Naive thymus-derived CD8-positive, alpha-beta T cell (primary cell): ENCODE measurements at regions not wholly inside any gene's neighbourhood (a gene's known extent, or its start where the extent isn't known, plus 50 kb on each side); places are given as distances from the start of the nearest gene placed in this dataset.

ENCODE experiments used
- ATAC-seq, 2 donors: fragments of 150-1000 bp; cut with Tn5 transposase in 1 of 2; sonication (Bioruptor Pico), chemical (Tn5 transposase) in 1 of 2; 1 replicate in 1 of 2; 2 replicates in 1 of 2; pipeline ENCODE4 v1.10.0; 2021; ENCODE audit warnings: mild to moderate bottlenecking in 2 of 2, moderate library complexity in 2 of 2
- POLR2A ChIA-PET: fragments of 350-600 bp; sonication (Branson Sonifier 250); formaldehyde crosslinking; loops from one replicate; lab custom pipeline; 2021; ENCODE audit warnings: antibody characterized with exemption; lab: Charles Lee
- DNase-seq, 10 donors: peaks; one replicate each; pipeline versions ENCODE4 v3.0.0 to v3.0.0-alpha.2; 2020 to 2022
- H3K27ac Mint-ChIP-seq, 10 donors: one replicate each; pipeline ENCODE4 v1.8.0; 2020 to 2022; ENCODE audit warnings: mild to moderate bottlenecking in 10 of 10, mixed read lengths in 10 of 10, moderate library complexity in 4 of 10, inconsistent platforms in 1 of 10
- H3K27me3 Mint-ChIP-seq, 5 donors: one replicate each; pipeline ENCODE4 v1.8.0; 2021 to 2022; ENCODE audit warnings: mixed read lengths in 5 of 5
- H3K36me3 Mint-ChIP-seq, 3 donors: one replicate each; pipeline ENCODE4 v1.8.0; 2020 to 2022; ENCODE audit warnings: mixed read lengths in 3 of 3, mild to moderate bottlenecking in 2 of 3, inconsistent platforms in 1 of 3
- H3K4me1 Mint-ChIP-seq, 4 donors: one replicate each; pipeline ENCODE4 v1.8.0; 2021 to 2022; ENCODE audit warnings: mixed read lengths in 4 of 4
- H3K4me3 Mint-ChIP-seq, 10 donors: one replicate each; pipeline ENCODE4 v1.8.0; 2020 to 2022; ENCODE audit warnings: mild to moderate bottlenecking in 10 of 10, mixed read lengths in 10 of 10, moderate library complexity in 6 of 10, inconsistent platforms in 1 of 10
- H3K9me3 Mint-ChIP-seq, 9 donors: one replicate each; pipeline ENCODE4 v1.8.0; 2020 to 2022; ENCODE audit warnings: mixed read lengths in 9 of 9, mild to moderate bottlenecking in 3 of 9, inconsistent platforms in 1 of 9, moderate library complexity in 1 of 9

DNA sequence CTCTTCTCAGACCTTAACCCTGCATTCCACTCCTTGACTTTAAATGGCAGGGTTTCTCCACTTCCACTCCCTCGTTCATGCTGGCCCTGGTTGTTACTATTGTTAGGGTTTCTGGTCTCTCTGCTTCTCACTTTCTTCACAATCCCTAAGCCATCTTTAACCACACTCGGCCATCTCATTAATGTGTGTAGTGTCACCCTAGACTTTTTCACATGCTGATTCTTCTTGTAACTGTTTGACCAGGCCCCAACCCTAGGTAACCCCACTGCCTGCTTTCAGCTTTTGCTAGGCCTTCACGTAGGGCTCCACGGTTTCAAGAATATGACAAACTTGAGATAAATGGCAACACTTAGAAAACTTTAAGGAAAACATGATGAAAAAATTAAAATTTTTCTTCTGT, 195.1 kb downstream of the IPO8 start:
- no peaks in the 10 kb centered on the region for H3K36me3 Mint-ChIP-seq
- H3K4me1 Mint-ChIP-seq, result no peaks in the 10 kb centered on the region
- H3K27ac Mint-ChIP-seq, result no peak overlapping the region
- no peak for ATAC-seq
- H3K27me3 Mint-ChIP-seq, result peaks cover 0 to 1% (median 0%) of the 10 kb centered on the region in 5 donors
- peaks cover 0 to 2% (median 0%) of the 10 kb centered on the region in 9 donors for H3K9me3 Mint-ChIP-seq
- H3K4me3 Mint-ChIP-seq, result no peak overlapping the region
- DNase-seq, result no peak
- POLR2A ChIA-PET, result no interaction called here

DNA sequence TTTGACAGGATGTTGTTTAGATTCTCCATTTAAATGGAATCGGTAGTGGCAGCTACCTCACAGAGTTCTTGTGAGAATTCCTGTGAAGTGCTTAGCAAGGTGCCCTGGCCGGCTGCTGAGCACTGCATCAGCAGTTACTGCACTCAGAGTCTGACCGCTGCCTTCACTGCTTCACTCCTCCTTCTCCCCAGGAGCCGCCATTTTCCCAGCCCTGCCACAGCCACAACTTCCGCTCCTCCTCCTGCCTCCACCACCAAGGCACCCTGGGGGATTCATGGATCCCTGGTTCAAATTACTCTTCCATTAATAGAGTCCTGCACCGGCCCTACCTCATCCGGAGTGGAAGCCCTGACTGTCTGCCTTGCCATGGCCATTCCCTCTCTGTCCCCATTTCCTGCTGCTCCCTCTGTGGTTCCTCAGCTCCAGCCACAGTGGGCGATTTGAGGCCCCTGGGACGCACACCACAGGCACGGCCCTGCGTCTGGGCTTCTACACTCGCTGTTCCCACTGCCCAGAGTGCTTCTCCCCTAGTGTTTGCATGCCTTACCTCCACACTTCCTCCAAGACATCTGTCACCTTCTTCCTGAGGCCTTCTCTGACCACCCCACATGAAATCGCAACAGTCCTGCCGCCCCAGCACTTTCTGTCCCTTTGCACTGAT, 210.3 kb downstream of the IPO8 start:
- ATAC-seq, result no peak
- H3K27me3 Mint-ChIP-seq, result peaks cover 1 to 12% (median 7%) of the 10 kb centered on the region in 5 donors
- peaks cover 0 to 2% (median 0%) of the 10 kb centered on the region in 4 donors for H3K4me1 Mint-ChIP-seq
- no peaks in the 10 kb centered on the region for H3K36me3 Mint-ChIP-seq
- POLR2A ChIA-PET, result no interaction called here
- no peak for DNase-seq
- H3K4me3 Mint-ChIP-seq, result no peak overlapping the region
- no peak overlapping the region for H3K27ac Mint-ChIP-seq
- H3K9me3 Mint-ChIP-seq, result no peaks in the 10 kb centered on the region

DNA sequence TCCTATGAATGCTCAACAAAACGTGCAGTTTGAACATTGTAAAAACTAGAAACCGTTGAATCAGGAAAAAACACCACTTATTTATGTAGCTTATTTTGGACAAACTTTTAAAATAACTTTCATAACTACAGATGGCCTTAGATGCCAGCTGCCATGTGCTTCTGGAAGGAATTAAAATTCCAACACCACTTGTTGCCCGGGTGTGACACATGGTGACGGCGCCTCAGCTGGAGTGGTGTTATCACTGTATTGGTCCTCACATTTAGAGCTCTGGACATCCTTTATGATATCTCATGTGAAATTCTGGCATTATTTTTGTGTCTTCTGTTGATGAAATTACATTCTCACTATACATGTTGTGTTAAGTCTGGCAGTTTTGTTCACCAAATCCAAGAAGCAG, 211.0 kb downstream of the IPO8 start:
- Mint-ChIP-seq H3K27ac (no peak overlapping the region), H3K9me3 (no peaks in the 10 kb centered on the region), H3K4me1 (peaks cover 0 to 2% (median 0%) of the 10 kb centered on the region in 4 donors), H3K27me3 (peaks cover 1 to 12% (median 7%) of the 10 kb centered on the region in 5 donors), H3K4me3 (no peak overlapping the region), H3K36me3 (no peaks in the 10 kb centered on the region)
- DNase-seq, result no peak
- ATAC-seq, result no peak
- POLR2A ChIA-PET, result no interaction called here

DNA sequence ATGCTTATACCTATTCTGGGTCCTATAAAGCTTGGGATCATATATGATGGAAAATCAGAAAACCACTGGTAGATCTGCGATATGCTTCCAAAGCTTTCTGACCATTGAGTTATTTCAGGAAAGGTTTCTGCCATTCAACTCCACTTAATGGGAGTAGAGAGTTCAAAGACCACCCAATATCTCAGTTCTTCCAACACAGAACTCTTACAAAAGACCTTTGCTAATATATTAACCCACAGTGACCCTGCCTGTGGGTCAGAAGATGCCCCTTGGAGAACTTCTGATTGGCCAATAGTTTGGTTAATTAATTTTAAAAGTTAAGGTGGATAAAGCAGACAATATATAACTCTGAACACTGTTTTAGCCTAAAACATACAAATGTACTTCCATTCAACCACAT, 213.0 kb downstream of the IPO8 start:
- DNase-seq (no peak), ATAC-seq (no peak)

DNA sequence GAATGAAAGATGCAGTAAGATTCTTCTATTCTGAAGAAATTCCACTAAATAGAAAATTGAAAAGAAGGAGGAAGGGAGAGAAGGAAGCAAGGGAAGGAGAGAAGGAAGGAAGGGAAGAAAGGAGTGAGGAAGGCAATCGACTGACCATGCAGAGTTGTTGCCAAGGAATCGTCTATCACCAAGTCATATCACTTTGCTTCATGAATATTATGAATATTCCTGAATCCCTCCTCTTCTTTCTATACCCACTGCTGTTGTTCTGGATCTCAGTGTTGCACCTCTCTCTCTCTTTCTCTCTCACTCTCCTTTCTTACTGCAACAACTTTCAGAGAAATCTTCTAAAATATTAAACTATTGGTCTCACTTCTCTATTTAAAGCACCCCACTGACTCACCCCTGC, 222.4 kb downstream of the IPO8 start:
- POLR2A ChIA-PET, result no interaction called here
- Mint-ChIP-seq H3K4me3 (no peak overlapping the region), H3K36me3 (peaks cover 0 to 4% (median 0%) of the 10 kb centered on the region in 3 donors), H3K27me3 (peaks cover 6 to 22% (median 7%) of the 10 kb centered on the region in 5 donors), H3K9me3 (peaks cover 0 to 23% (median 6%) of the 10 kb centered on the region in 9 donors), H3K27ac (no peak overlapping the region), H3K4me1 (no peaks in the 10 kb centered on the region)
- no peak for ATAC-seq
- DNase-seq, result no peak

More for the DNA sequence above, 213.0 kb downstream of the IPO8 start:
- peaks cover 0 to 3% (median 0%) of the 10 kb centered on the region in 9 donors for H3K9me3 Mint-ChIP-seq
- H3K27ac Mint-ChIP-seq, result no peak overlapping the region
- no peaks in the 10 kb centered on the region for H3K36me3 Mint-ChIP-seq
- H3K27me3 Mint-ChIP-seq, result peaks cover 1 to 12% (median 7%) of the 10 kb centered on the region in 5 donors
- no peak overlapping the region for H3K4me3 Mint-ChIP-seq
- POLR2A ChIA-PET, result no interaction called here
- peaks cover 0 to 2% (median 0%) of the 10 kb centered on the region in 4 donors for H3K4me1 Mint-ChIP-seq

DNA sequence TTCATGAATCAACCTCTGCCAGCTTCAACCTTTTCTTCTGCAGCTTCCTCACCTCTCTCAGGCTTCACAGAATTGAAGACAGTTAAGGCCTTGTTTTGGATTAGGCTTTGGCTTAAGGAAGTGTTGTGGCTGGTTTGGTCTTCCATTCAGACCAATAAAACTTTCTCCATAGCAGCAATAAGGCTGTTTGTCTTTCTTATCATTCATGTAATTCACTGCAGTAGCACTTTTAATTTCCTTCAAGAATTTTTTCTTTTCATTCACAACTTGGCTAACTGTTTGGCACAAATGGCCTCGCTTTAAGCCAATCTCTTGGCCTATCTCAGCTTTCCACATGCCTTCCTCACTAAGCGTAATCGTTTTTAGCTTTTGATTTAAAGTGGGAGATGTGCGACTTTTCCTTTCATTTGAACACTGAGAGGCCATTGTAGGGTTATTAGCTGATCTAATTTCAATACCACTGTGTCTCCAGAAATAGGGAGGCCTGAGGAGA, 229.5 kb downstream of the IPO8 start:
- no peaks in the 10 kb centered on the region for H3K4me1 Mint-ChIP-seq
- H3K27me3 Mint-ChIP-seq, result peaks cover 0 to 3% (median under 1%) of the 10 kb centered on the region in 5 donors
- H3K36me3 Mint-ChIP-seq, result no peaks in the 10 kb centered on the region
- DNase-seq (no peak), ATAC-seq (no peak)
- POLR2A ChIA-PET, result no interaction called here
- H3K4me3 Mint-ChIP-seq, result no peak overlapping the region
- H3K27ac Mint-ChIP-seq, result no peak overlapping the region
- H3K9me3 Mint-ChIP-seq, result peaks cover 0 to 12% (median 0%) of the 10 kb centered on the region in 9 donors

DNA sequence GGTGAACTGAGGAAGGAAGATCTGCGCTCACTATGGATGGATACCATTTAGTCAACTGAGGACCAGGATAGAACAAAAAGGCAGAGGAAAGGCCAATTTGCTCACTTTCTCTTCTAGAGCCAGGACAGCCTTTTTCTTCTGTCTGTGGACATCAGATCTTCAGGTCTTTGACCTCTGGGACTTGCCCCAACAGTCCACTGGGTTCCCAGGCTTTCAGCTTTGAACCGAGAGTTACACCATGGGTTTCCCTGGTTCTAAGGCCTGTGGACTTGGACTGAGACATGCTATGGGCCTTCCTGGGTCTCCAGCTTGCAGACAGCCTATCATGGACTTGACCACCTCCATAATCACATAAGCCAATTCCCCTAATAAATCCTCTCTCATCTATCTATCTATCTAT, 232.0 kb downstream of the IPO8 start:
- POLR2A ChIA-PET, result no interaction called here
- H3K27ac Mint-ChIP-seq, result no peak overlapping the region
- H3K4me3 Mint-ChIP-seq, result no peak overlapping the region
- peaks cover 0 to 2% (median 0%) of the 10 kb centered on the region in 5 donors for H3K27me3 Mint-ChIP-seq
- no peak for ATAC-seq
- no peak for DNase-seq
- H3K36me3 Mint-ChIP-seq, result no peaks in the 10 kb centered on the region
- H3K9me3 Mint-ChIP-seq, result peaks cover 0 to 6% (median 0%) of the 10 kb centered on the region in 9 donors
- H3K4me1 Mint-ChIP-seq, result no peaks in the 10 kb centered on the region

DNA sequence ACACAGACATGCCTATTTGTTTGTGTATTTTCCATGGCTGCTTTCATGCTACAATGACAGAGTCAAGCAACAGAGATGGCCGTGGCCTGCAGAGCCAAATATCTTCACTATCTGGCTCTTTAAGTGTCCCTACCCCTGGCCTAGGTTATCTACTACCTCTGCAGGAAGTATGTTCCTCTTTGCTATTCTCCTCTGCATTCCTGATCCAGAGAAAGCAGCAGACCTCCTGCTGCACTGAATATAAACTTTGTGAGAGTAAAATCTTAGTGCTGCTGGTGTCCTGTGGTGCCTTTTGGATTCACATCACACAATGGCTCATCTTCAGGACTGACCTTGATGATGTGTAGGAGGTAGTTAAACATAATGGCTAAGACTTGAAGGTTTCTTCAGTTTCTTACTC, 233.4 kb downstream of the IPO8 start:
- no peak for ATAC-seq
- peaks cover 0 to 4% (median 2%) of the 10 kb centered on the region in 5 donors for H3K27me3 Mint-ChIP-seq
- H3K36me3 Mint-ChIP-seq, result no peaks in the 10 kb centered on the region

DNA sequence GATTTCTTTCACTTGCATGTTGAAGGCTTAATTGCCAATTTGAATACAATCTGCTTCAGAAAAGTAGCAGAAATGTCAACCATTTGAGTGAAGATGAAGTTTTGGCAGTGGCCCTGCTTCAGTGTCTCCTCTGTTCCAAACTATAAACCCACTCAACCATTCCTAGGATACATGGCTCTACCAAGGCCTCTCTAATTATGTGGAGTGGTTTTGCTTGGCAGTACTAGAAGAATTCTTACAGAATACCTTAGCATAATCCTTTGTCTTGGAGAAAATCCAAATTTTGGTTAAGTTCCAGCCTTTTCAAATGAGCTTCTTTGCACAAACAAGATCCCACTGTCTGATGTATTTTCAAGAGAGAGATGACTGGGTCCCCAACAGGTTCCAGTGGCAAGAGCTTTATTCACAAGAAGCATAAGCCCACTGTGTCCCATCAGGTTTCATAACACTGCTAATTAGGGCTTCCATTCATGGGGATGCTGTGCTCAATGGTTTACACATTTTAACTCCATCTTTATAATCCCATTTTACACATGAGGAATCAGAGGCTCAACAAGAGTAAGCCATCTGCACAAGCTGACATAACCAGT, 234.5 kb downstream of the IPO8 start:
- peaks cover 0 to 9% (median 0%) of the 10 kb centered on the region in 9 donors for H3K9me3 Mint-ChIP-seq
- no peaks in the 10 kb centered on the region for H3K4me1 Mint-ChIP-seq
- H3K36me3 Mint-ChIP-seq, result no peaks in the 10 kb centered on the region
- peaks cover 0 to 4% (median 2%) of the 10 kb centered on the region in 5 donors for H3K27me3 Mint-ChIP-seq
- ATAC-seq (no peak), DNase-seq (no peak)
- POLR2A ChIA-PET, result no interaction called here
- H3K27ac Mint-ChIP-seq, result no peak overlapping the region
- H3K4me3 Mint-ChIP-seq, result no peak overlapping the region

More for the DNA sequence above, 233.4 kb downstream of the IPO8 start:
- no peak for DNase-seq
- POLR2A ChIA-PET, result no interaction called here
- Mint-ChIP-seq H3K4me1 (no peaks in the 10 kb centered on the region), H3K4me3 (no peak overlapping the region), H3K9me3 (peaks cover 0 to 9% (median 0%) of the 10 kb centered on the region in 9 donors), H3K27ac (no peak overlapping the region)

DNA sequence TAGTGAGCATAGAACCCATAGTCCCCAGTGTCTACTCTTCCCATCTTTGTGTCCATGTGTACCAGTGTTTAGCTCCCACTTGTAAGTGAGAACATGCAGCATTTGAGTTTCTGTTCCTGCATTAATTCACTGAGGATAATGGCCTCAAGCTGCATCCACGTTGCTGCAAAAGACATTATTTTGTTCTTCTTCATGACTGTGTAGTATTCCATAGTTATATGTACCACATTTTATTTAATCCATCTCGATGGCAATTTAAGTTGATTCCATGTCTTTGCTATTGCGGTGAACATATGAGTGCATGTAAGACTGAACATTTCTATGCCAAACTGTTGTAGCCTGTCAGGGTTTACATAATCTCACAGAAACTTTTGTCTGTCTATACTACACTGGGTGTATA, 237.2 kb downstream of the IPO8 start:
- Mint-ChIP-seq H3K27ac (no peak overlapping the region), H3K27me3 (peaks cover 0 to 4% (median 2%) of the 10 kb centered on the region in 5 donors), H3K4me3 (no peak overlapping the region), H3K9me3 (peaks cover 0 to 9% (median 0%) of the 10 kb centered on the region in 9 donors), H3K36me3 (no peaks in the 10 kb centered on the region), H3K4me1 (no peaks in the 10 kb centered on the region)
- POLR2A ChIA-PET, result no interaction called here
- DNase-seq (no peak), ATAC-seq (no peak)

DNA sequence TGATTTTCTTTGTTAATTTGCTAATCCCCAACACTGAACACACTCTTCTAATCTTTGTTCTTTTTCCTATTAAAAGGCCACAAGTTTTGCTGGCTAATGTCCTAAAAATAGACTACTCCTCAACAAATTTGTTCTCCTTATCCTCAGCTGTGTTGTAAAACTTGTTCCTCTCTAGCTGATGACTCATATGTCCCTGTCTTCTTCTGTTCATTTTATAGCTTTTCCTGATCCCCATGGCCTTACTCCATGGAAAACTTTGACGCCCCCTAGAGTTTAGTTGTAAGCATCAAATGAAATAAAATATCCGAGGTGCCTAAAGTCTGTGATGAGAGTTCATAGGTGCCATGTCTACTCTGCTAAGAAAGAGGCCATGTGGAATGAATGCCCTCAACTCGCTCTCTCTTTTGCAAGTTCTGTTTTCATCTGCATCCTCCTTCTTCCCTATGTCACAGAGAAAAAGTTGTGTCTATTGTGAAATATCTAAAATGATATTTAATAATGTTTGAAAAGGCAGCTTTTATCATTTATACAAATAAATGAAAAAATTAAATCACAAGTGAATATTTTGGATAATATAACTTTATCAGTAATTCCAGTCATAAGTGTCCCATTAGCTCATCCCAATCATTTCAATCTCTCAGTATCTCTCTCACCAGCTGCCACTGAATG, 237.9 kb downstream of the IPO8 start:
- DNase-seq (no peak), ATAC-seq (no peak)
- no peaks in the 10 kb centered on the region for H3K4me1 Mint-ChIP-seq
- H3K36me3 Mint-ChIP-seq, result no peaks in the 10 kb centered on the region
- peaks cover 0 to 9% (median 0%) of the 10 kb centered on the region in 9 donors for H3K9me3 Mint-ChIP-seq
- POLR2A ChIA-PET, result no interaction called here
- H3K27ac Mint-ChIP-seq, result no peak overlapping the region
- H3K27me3 Mint-ChIP-seq, result peaks cover 0 to 4% (median 0%) of the 10 kb centered on the region in 5 donors
- no peak overlapping the region for H3K4me3 Mint-ChIP-seq

DNA sequence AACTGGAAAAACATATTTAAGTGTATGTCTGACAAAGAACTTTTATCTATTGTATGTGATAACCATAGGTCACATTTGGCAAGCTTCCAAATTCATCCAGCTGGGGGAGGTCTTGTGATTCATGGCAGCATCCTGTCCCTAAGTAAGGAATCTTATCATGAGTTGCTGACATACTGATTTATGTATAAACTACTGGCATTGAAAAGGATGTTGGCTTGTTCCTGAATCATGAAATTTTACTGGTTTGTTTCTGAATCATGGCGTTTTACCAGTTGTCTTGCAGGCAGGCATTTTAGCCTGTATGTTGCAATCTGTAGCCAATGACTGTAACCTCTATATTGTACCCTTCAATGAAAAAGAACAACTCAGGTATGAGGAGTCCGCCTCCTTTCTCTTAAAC, 244.8 kb downstream of the IPO8 start:
- Mint-ChIP-seq H3K9me3 (peaks cover 0 to 20% (median 10%) of the 10 kb centered on the region in 9 donors), H3K27ac (no peak overlapping the region), H3K27me3 (peaks cover 0 to 3% (median 0%) of the 10 kb centered on the region in 5 donors), H3K36me3 (no peaks in the 10 kb centered on the region), H3K4me3 (no peak overlapping the region), H3K4me1 (no peaks in the 10 kb centered on the region)
- no peak for ATAC-seq
- no peak for DNase-seq
- POLR2A ChIA-PET, result no interaction called here

DNA sequence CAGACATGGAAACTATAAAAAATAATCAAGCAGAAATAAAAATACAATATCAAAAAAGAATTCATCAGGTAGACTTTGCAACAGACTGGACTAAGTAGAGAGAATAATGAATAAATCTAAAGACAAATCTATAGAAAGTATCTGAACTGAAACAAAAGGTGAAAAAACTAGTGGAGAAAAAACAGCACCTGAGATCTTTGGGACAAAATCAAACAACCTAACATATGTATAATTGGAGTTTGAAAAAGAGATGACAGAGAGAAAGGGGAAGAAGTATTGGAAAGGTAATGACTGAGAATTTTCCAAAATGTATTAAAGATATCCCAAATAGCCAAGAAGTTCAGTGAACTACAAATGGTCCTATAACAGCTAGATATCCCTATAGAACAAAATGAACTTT, 245.4 kb downstream of the IPO8 start:
- H3K9me3 Mint-ChIP-seq, result peaks cover 0 to 20% (median 10%) of the 10 kb centered on the region in 9 donors
- H3K4me3 Mint-ChIP-seq, result no peak overlapping the region
- POLR2A ChIA-PET, result no interaction called here
- H3K4me1 Mint-ChIP-seq, result no peaks in the 10 kb centered on the region
- no peak for DNase-seq
- no peaks in the 10 kb centered on the region for H3K36me3 Mint-ChIP-seq
- peaks cover 0 to 7% (median 0%) of the 10 kb centered on the region in 5 donors for H3K27me3 Mint-ChIP-seq
- H3K27ac Mint-ChIP-seq, result no peak overlapping the region
- ATAC-seq, result no peak
